ENCODE measurements at regions not wholly inside any gene's neighbourhood (a gene's known extent, or its start where the extent isn't known, plus 50 kb on each side); places are given as distances from the start of the nearest gene placed in this dataset.
A peak's percentile ranks its signal among the peaks of the same experiment; 100 is the strongest.

- H3K4me1 ChIP-seq (ENCODE audit: control insufficient read depth in 5 of 5, insufficient read depth in 5 of 5, low read length in 5 of 5), result no peaks in the 10 kb centered on the region
- WGBS, 2 donors, result 47 to 61% methylated on average over 2 of the region's 2 CpGs
- no peaks in the 10 kb centered on the region for H3K36me3 ChIP-seq (ENCODE audit: control insufficient read depth in 4 of 4, insufficient read depth in 4 of 4, low read length in 4 of 4)
- H3K27me3 ChIP-seq (ENCODE audit: control insufficient read depth in 3 of 3, insufficient read depth in 3 of 3, low read length in 2 of 3), result peaks cover 0 to 5% (median 1%) of the 10 kb centered on the region in 3 donors
- peak in 2 of 3 donors; percentile 18 to 22 for DNase-seq
- H3K9me3 ChIP-seq (ENCODE audit: control insufficient read depth in 4 of 4, insufficient read depth in 3 of 4, low read length in 3 of 4), result peaks cover 0 to 6% (median 0%) of the 10 kb centered on the region in 4 donors
- no peak for ATAC-seq (ENCODE audit: insufficient read depth, low FRiP score)
- TF ChIP-seq CTCF (IDR thresholded peaks at IDR 0.05; ENCODE audit: control extremely low read depth, extremely low read depth), result no peak
- no peak overlapping the region for H3K4me3 ChIP-seq
- no peak overlapping the region for H3K27ac ChIP-seq (ENCODE audit: low read depth in 1 of 2, low read length in 1 of 2)
- H3K9ac ChIP-seq (ENCODE audit: insufficient read depth in 1 of 2, low read length in 2 of 2), result no peak overlapping the region
Observed at GRCh38 chrX:87397103-87397886, 120.3 kb upstream of the KLHL4 start.

GRCh38 chrX:87402256-87402655, 115.3 kb upstream of the KLHL4 start:
- Histone ChIP-seq H3K4me1 (ENCODE audit: control insufficient read depth in 5 of 5, insufficient read depth in 5 of 5, low read length in 5 of 5) (no peaks in the 10 kb centered on the region), H3K36me3 (ENCODE audit: control insufficient read depth in 4 of 4, insufficient read depth in 4 of 4, low read length in 4 of 4) (no peaks in the 10 kb centered on the region), H3K27ac (ENCODE audit: low read depth in 1 of 2, low read length in 1 of 2) (no peak overlapping the region), H3K27me3 (ENCODE audit: control insufficient read depth in 3 of 3, insufficient read depth in 3 of 3, low read length in 2 of 3) (peaks cover 0 to 2% (median 0%) of the 10 kb centered on the region in 3 donors), H3K9me3 (ENCODE audit: control insufficient read depth in 4 of 4, insufficient read depth in 3 of 4, low read length in 3 of 4) (peaks cover 0 to 9% (median 0%) of the 10 kb centered on the region in 4 donors), H3K4me3 (no peak overlapping the region), H3K9ac (ENCODE audit: insufficient read depth in 1 of 2, low read length in 2 of 2) (no peak overlapping the region)
- ATAC-seq (ENCODE audit: insufficient read depth, low FRiP score), result no peak
- TF ChIP-seq CTCF (IDR thresholded peaks at IDR 0.05; ENCODE audit: control extremely low read depth, extremely low read depth), result no peak
- no peak for DNase-seq
- WGBS, 2 donors, result 56 to 85% methylated on average over 1 of the region's 1 CpG

GRCh38 chrX:87403551-87403950, 114.1 kb upstream of the KLHL4 start:
- no peaks in the 10 kb centered on the region for H3K4me1 ChIP-seq (ENCODE audit: control insufficient read depth in 5 of 5, insufficient read depth in 5 of 5, low read length in 5 of 5)
- no peak for DNase-seq
- WGBS, 2 donors, result 59 to 70% methylated on average over 4 of the region's 4 CpGs
- peaks cover 0 to 2% (median 0%) of the 10 kb centered on the region in 3 donors for H3K27me3 ChIP-seq (ENCODE audit: control insufficient read depth in 3 of 3, insufficient read depth in 3 of 3, low read length in 2 of 3)
- H3K9me3 ChIP-seq (ENCODE audit: control insufficient read depth in 4 of 4, insufficient read depth in 3 of 4, low read length in 3 of 4), result peaks cover 0 to 9% (median 0%) of the 10 kb centered on the region in 4 donors
- no peak overlapping the region for H3K4me3 ChIP-seq
- TF ChIP-seq CTCF (IDR thresholded peaks at IDR 0.05; ENCODE audit: control extremely low read depth, extremely low read depth), result no peak
- H3K36me3 ChIP-seq (ENCODE audit: control insufficient read depth in 4 of 4, insufficient read depth in 4 of 4, low read length in 4 of 4), result no peaks in the 10 kb centered on the region
- no peak overlapping the region for H3K9ac ChIP-seq (ENCODE audit: insufficient read depth in 1 of 2, low read length in 2 of 2)
- no peak for ATAC-seq (ENCODE audit: insufficient read depth, low FRiP score)
- H3K27ac ChIP-seq (ENCODE audit: low read depth in 1 of 2, low read length in 1 of 2), result no peak overlapping the region

Data from lung (tissue), 11 donors.